ENCODE measurements at regions not wholly inside any gene's neighbourhood (a gene's known extent, or its start where the extent isn't known, plus 50 kb on each side); places are given as distances from the start of the nearest gene placed in this dataset.

DNA sequence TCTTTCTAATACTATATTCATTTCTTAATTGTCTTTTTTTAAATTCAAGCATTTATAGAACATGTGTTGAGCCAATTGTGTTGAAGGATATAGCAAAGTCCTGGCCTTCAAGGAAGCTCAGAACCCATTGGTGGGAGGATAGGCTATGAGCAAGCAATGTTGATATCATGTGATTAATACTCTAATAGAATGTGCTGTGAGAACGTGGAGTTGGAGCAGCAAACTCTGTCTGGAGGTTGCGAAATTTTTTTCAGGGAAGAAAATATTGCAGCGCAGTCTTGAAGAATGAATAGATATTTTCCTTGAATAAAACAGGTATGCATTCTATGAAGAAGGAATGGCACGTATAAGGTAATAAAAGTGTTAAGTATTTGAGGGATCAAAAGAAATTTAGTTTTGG lies 229.2 kb upstream of the KCNK2 start:
- no peak for DNase-seq (ENCODE audit: low read depth)
- H3K4me3 ChIP-seq (ENCODE audit: control insufficient read depth, low read depth, low read length), result no peak overlapping the region
- TF ChIP-seq CTCF (IDR thresholded peaks at IDR 0.05; ENCODE audit: control insufficient read depth, insufficient read depth, low read depth, low read length, missing control alignments), result no peak

DNA sequence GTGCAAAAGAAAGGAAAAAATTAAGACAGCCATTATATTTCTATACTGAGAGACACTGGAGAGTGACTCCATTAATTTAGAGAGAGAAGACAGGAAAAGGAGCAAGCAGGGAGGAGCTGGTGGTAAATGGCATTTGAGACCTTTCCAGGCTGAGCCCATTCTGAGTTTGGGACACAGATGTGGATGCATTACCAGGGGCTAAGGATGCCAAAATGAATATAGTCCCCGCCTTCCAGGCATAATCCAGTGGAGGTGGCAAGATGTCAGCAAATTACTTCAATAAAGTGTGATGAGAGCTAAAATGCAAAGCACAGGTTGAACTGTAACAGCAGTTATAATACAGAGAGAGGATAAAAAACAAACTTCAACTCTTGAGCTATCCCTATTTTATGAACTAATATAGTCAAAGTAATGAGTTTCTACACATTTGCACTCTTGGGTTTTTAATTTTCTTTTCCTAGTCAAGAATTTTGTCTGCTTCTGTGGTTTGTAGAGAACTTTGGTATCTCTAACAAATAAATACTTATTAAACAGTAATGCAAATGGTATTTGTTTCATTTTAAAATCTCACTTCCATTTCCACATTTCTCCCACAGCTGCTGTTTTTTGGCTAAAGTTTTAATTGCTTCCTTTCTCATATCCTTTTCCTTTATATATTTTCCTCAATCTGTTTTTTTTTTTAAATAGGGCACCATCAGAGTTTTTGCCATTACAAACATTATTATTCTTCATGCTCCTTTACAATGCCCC lies 228.2 kb upstream of the KCNK2 start:
- no peak overlapping the region for H3K4me3 ChIP-seq (ENCODE audit: control insufficient read depth, low read depth, low read length)
- no peak for DNase-seq (ENCODE audit: low read depth)
- TF ChIP-seq CTCF (IDR thresholded peaks at IDR 0.05; ENCODE audit: control insufficient read depth, insufficient read depth, low read depth, low read length, missing control alignments), result no peak

- no peak overlapping the region for H3K4me3 ChIP-seq (ENCODE audit: control insufficient read depth, low read depth, low read length)
- DNase-seq (ENCODE audit: low read depth), result no peak
- no peak for TF ChIP-seq CTCF (IDR thresholded peaks at IDR 0.05; ENCODE audit: control insufficient read depth, insufficient read depth, low read depth, low read length, missing control alignments)
Measured at GRCh38 chr1:214856843-214857242, 225.7 kb upstream of the KCNK2 start.

GRCh38 chr1:214857716-214858115 lies 224.8 kb upstream of the KCNK2 start:
- no peak for TF ChIP-seq CTCF (IDR thresholded peaks at IDR 0.05; ENCODE audit: control insufficient read depth, insufficient read depth, low read depth, low read length, missing control alignments)
- no peak overlapping the region for H3K4me3 ChIP-seq (ENCODE audit: control insufficient read depth, low read depth, low read length)
- DNase-seq (ENCODE audit: low read depth), result peak; percentile 83

- no peak overlapping the region for H3K4me3 ChIP-seq (ENCODE audit: control insufficient read depth, low read depth, low read length)
- no peak for TF ChIP-seq CTCF (IDR thresholded peaks at IDR 0.05; ENCODE audit: control insufficient read depth, insufficient read depth, low read depth, low read length, missing control alignments)
- no peak for DNase-seq (ENCODE audit: low read depth)
Measured at GRCh38 chr1:214859647-214860046, 222.9 kb upstream of the KCNK2 start.

DNA sequence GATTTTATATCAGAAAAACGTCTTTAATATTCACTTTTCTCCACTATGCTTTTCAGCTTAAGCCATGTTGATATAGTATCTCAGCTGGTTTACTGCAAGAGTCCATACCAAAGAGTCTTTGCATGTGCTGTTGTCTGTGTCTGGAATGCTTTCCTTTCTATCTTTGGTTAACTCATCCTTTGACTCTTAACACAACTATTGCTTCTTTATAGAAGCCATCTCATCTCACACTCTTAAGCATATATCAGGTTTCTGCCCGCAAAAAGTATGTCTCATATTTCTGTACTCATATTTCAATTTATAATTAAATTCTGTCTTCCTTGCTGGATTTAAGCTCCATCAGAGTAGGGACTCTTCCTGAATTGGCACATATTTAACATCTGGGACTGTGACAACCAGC lies 220.9 kb upstream of the KCNK2 start:
- no peak overlapping the region for H3K4me3 ChIP-seq (ENCODE audit: control insufficient read depth, low read depth, low read length)
- DNase-seq (ENCODE audit: low read depth), result no peak
- no peak for TF ChIP-seq CTCF (IDR thresholded peaks at IDR 0.05; ENCODE audit: control insufficient read depth, insufficient read depth, low read depth, low read length, missing control alignments)
